ENCODE measurements at regions not wholly inside any gene's neighbourhood (a gene's known extent, or its start where the extent isn't known, plus 50 kb on each side); places are given as distances from the start of the nearest gene placed in this dataset.

- DNase-seq (ENCODE audit: low read depth) = no peak
- H3K4me3 ChIP-seq (ENCODE audit: low read depth, low read length) = no peak overlapping the region
- no peak for TF ChIP-seq CTCF (conservative IDR thresholded peaks at IDR 0.05; ENCODE audit: low read depth, low read length)
Measured at GRCh38 chr11:123298488-123299447, 103.7 kb upstream of the CLMP start.

GRCh38 chr11:123292647-123293046, 97.6 kb upstream of the CLMP start:
- no peak overlapping the region for H3K4me3 ChIP-seq (ENCODE audit: low read depth, low read length)
- no peak for TF ChIP-seq CTCF (conservative IDR thresholded peaks at IDR 0.05; ENCODE audit: low read depth, low read length)
- no peak for DNase-seq (ENCODE audit: low read depth)

- DNase-seq (ENCODE audit: low read depth) = no peak
- no peak for TF ChIP-seq CTCF (conservative IDR thresholded peaks at IDR 0.05; ENCODE audit: low read depth, low read length)
- no peak overlapping the region for H3K4me3 ChIP-seq (ENCODE audit: low read depth, low read length)
Measured at GRCh38 chr11:123291201-123291869, 96.3 kb upstream of the CLMP start.

GRCh38 chr11:123286761-123287160, 91.7 kb upstream of the CLMP start:
- no peak for TF ChIP-seq CTCF (conservative IDR thresholded peaks at IDR 0.05; ENCODE audit: low read depth, low read length)
- DNase-seq (ENCODE audit: low read depth) = no peak
- H3K4me3 ChIP-seq (ENCODE audit: low read depth, low read length) = no peak overlapping the region

- TF ChIP-seq CTCF (conservative IDR thresholded peaks at IDR 0.05; ENCODE audit: low read depth, low read length) = no peak
- DNase-seq (ENCODE audit: low read depth) = no peak
- no peak overlapping the region for H3K4me3 ChIP-seq (ENCODE audit: low read depth, low read length)
Measured at GRCh38 chr11:123286255-123286654, 91.2 kb upstream of the CLMP start.

GRCh38 chr11:123284454-123284853, 89.4 kb upstream of the CLMP start:
- DNase-seq (ENCODE audit: low read depth) = no peak
- TF ChIP-seq CTCF (conservative IDR thresholded peaks at IDR 0.05; ENCODE audit: low read depth, low read length) = no peak
- H3K4me3 ChIP-seq (ENCODE audit: low read depth, low read length) = no peak overlapping the region

Data from epithelial cell of proximal tubule (primary cell).